T-helper 1 cell (primary cell): ENCODE measurements at regions not wholly inside any gene's neighbourhood (a gene's known extent, or its start where the extent isn't known, plus 50 kb on each side); places are given as distances from the start of the nearest gene placed in this dataset.

Experiments used
- DNase-seq, 5 donors: peaks; one replicate each; pipeline ENCODE4 v3.0.0-alpha.2; 2012 to 2020

DNA sequence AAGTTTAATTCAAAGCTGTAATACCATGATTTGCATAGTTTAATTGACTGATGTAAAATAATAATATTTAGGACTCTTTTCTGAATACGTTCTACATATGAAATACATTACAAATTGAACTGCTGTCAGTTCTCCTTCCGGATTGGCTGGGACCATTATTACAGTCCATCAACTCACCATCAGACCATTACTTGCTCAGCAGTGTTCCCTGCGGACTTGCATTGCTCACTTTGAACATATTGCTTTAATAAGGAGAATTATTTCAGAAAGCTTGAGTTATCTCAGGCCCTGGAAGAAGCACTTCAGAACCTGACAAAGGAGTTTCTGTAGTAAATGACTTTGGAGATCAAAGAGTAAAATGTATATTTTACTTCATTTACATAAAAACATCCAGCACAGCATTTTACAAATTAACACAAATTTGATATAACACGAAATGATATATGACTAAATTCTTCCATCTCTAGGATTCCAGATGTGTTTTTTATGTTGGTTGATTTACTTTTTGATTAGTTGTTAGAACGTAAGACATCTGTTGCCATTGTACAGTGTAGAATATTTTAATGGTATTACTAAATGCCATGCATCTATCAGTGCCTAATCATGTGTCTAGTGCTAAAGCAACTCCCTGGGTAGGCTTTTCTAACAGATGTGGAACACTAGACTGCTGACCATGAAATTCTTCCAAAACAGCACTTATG is 418.5 kb upstream of the SEMA3A start:
- no peak for DNase-seq

DNA sequence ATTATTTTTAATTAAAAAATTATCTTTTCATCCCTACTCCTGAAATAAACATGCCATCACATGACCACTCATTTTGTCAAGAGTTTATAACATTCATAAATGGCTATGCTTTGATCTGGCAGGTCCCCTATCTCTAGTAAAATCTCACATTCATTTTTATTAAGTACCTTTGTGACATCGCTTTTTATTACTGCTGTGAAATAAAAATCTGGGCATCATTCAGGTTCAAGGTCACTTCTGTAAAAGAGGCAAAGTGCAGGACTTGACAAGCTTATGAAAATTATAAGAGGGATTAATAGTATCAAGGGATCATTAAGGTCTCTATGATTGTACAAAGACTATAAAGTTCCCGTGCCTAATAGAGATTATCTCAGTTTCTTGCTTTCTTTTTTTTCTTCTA is 416.8 kb upstream of the SEMA3A start:
- no peak for DNase-seq

- DNase-seq: no peak
These were observed 415.8 kb upstream of the SEMA3A start for GRCh38 chr7:84610390-84610789.

GRCh38 chr7:84605301-84605700 is 410.7 kb upstream of the SEMA3A start:
- no peak for DNase-seq

DNA sequence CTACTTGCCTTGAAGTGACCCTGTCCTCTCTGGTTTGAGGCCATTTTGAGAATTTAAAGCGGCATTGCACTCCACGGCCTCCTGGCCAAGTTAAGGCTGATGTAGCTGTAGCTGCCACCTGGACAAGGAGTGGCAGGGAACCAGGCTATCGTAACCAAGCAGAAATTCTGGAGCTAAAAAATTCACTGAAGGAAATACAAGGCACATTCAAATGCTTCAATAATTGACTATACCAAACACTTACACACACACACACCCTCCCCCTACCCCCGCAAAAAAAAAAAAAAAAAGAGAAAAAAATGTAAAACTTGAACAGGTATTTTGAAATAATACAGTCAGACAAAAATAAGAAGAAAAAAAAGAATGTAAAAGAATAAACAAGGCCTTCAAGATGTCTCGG is 409.0 kb upstream of the SEMA3A start:
- no peak for DNase-seq

- no peak for DNase-seq
These were observed 400.4 kb upstream of the SEMA3A start for GRCh38 chr7:84595026-84595425.

- DNase-seq: no peak
These were observed 397.3 kb upstream of the SEMA3A start for GRCh38 chr7:84591897-84592296.

DNA sequence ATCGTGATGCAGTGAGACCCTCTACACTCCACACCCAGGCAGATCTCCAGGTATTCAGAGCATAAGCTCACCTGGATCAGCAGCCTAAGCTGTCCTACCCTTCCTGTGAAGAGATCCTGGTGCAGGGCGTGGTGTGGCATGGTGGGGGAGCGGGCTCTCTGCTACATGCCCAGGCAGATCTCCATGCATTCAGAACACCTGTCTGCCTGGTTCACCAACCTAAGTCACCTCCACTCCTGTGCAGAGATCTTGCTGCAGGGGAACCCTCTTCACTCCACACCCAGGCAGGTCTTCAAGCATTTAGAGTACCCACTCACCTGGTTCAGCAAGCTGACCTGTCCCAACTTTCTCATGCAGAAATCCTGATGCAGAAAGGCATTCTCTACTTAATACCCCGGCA is 394.4 kb upstream of the SEMA3A start:
- no peak for DNase-seq

GRCh38 chr7:84583331-84583730 is 388.7 kb upstream of the SEMA3A start:
- DNase-seq: no peak

DNA sequence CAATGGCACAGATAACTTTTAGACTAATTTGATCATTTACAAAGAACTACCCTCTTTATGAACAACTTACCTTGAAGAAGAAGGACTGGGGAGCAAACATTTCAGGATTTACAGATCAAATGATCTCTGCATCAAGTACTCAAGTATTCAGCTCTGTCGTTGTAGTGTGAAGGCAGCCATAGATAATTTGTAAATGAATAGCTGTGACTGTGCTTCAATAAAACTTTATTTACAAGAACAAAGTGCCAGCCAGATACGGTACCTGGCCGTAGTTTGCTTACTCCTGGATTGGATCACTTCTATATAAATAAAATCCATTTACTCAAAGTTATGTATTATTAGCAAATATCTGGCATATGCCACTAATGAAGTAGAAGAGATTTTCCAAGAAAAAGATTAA is 388.2 kb upstream of the SEMA3A start:
- no peak for DNase-seq

DNA sequence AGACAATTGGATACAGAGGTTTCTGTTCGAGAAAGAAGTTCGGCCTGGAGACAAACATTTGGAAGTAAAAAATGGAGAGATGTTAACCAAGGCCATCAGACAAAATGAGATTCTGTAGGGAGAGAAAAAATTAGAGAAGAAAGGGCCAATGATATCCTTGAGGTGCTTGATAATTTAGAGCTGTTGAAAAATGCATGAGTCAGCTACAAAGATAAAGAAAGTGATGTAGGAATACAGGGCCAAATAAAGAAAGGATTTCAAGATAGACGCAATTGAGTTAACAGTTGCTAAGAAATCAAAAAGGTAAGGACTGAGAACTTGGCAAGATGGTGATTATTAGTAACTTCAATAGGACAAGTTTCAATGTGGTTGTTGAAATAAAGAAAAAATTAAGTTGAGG is 384.2 kb upstream of the SEMA3A start:
- no peak for DNase-seq

- DNase-seq: no peak
These were observed 374.2 kb upstream of the SEMA3A start for GRCh38 chr7:84568781-84569180.

- no peak for DNase-seq
These were observed 370.9 kb upstream of the SEMA3A start for GRCh38 chr7:84565345-84566074.

DNA sequence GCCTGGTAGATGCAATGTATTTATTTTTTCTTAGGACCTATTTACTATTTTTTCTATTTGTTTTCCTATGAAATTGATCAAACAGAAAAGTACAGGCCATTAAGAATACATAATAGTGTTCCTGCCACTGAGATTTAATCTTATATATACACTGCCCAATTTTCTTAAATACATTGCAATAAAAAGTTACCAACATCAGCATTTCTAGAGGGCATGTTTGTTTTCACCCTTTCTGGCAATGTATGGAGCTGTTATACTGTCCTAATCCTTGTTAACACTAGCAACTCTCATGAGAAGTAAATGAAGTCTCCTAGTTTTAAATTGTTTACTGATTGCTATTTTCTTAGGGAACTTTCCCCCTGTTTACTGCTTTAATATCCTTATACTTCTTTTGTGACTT is 359.1 kb upstream of the SEMA3A start:
- DNase-seq: no peak

GRCh38 chr7:84549409-84549808 is 354.8 kb upstream of the SEMA3A start:
- DNase-seq: no peak

DNA sequence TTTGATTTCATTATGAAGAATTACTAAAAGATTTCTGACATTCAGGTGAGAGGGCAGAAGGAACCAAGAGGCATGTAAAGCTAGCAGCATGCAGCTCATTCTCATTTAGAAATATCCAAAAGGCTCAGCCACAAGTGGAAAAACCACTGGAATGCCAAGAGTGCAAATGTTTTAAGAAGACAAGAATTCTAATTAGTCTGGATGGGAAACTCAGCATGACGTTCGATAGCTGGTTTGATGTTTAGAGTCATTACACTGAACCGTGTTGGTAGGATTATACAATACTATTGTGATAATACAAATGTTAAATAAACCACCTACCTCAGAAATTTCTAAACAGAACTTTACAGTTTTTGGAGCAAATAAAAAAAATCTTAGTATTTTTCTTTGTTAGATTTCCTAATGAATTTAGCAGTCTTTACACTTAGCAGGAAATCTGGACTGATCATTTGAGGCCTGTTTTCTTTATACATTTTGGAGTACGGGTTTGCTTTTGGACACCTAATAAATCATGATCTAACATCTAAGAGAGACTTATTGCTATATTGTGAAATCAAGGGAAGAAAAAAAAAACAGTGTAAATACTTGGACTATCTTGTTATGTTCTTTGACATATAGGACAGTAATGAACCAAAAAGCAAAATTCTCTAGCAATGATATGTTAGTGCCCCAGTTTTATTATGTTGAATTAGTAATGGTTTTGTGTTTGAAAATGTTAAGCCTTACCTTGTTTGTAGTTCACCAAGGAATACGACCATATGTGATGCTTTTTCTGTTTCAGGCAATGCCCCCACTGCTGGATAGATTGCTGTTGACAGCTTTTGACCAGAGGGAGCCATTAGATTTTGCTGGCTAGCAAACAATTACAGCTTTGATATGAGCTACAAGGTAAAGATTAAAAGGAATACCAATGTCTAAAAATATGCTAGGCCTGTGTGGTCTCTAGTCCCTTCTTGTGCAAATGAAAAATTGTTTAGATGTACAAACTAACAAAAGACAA is 354.1 kb upstream of the SEMA3A start:
- DNase-seq: no peak

DNA sequence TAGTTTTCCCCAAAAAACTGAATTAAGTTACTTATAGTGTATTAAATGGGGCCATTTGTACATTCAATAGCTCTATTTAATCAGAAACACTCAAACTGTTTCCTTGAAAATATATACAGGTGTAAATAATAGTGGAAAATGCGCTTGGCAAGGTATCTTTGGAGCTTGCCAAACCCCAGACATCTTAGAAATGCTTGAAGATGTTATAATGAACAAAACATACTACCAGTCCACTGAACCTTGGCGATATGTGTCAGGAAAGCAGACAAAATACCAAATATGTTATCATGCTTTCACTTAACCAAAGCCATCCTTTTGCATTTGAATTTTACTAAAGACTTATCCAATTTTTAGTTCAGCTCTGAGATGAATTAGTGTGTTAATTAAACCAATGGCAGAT is 352.7 kb upstream of the SEMA3A start:
- DNase-seq: no peak

- DNase-seq: no peak
These were observed 351.8 kb upstream of the SEMA3A start for GRCh38 chr7:84546403-84546802.

- DNase-seq: no peak
These were observed 343.7 kb upstream of the SEMA3A start for GRCh38 chr7:84538268-84538667.

DNA sequence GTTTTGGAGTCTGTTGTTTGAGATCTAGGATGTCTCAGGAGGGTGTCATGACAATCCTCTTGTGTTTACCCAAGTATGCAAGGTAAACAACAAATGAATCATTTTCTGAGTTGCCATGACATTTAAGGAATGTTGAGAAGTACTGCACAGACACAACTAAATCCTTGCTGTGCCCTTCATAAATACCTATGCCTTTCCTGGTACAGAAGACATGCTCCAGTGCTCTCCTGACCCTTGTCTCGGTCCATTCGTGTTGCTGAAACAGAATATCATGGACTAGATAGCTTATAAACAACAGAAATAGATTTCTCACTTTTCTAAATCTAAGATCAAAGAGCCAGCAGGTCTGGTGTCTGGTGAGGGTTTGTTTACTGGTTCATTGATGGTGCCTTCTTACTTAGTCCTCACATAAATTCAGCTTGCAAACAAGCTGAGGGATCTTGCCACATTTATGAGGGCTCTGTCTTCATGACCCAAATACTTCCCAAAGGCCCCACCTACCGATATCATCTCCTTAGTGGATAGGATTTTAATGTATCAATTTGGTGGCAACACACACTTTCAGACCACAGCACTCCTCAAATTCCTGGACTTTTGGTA is 341.8 kb upstream of the SEMA3A start:
- DNase-seq: no peak

DNA sequence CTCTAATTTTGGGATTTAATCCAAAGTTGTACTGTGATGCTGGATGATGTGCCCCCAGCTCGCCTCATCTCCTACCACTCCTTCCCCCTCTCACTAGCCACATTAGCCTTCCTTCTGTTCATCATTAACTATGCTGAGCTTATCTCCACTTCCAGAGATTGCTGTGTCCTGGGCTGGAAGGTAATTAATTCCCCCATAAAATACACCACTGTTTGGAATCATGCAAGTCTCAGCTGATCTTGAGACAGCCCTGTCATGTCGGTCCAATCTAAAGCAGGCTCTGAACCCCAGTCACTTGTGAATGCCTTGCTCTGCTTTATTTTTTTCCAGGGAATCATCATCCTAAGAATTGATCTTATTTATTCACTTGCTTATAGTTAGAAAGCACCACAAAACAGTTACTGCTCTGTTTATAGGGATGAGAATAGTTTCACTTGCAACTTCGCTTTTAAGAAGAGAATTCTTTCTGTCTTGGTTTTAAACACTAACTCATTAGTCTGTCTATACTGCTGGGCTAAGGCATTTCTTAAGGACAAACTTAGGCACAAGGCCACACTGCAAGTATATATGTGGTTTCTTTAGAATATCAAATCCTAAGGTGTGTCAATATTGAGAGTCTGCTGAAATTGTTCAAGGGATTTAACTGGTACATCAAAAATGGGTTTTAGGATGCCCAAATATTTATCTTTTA is 341.1 kb upstream of the SEMA3A start:
- DNase-seq: no peak

DNA sequence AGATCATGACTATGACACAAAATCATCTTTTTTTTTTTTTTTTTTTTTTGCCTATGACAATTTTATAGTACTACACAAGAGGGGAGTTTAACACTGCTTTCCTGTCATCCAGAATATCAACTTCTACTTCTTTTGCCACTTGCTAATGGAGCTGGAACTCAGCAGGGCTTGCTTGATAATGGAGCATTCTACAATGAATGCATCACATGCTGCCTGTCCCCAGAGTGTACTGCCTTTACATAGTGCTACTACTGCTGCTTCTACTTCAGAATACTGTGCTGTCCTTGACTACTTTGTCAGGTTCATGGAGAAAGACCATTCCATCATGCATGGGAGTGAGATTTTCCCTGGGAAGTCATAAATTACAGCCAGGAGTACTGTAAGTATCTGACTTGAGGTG is 338.6 kb upstream of the SEMA3A start:
- no peak for DNase-seq
